IMR-90 (cell line): ENCODE measurements at regions not wholly inside any gene's neighbourhood (a gene's known extent, or its start where the extent isn't known, plus 50 kb on each side); places are given as distances from the start of the nearest gene placed in this dataset.

Source experiments
- ATAC-seq: fragments of 200-7000 bp; cut with Tn5 transposase; 2 replicates; pipeline ENCODE4 v1.9.1; 2020; ENCODE audit warnings: low read depth, mild to moderate bottlenecking, moderate library complexity
- BruUV-seq: library from RNA; stranded (reverse); fragments of 400-500 nt; replicated peaks from 2 replicates; lab custom pipeline; 2021; lab: Mats Ljungman, UMichigan
- CTCF ChIA-PET: fragments of 300-600 bp; formaldehyde crosslinking; extraction: SDS; loops from one replicate; lab custom pipeline; 2021; ENCODE audit warnings: antibody characterized with exemption; lab: Yijun Ruan, JAX
- POLR2A ChIA-PET: fragments of 300-600 bp; sonication (Branson Sonifier 250); formaldehyde crosslinking; loops from one replicate; lab custom pipeline; 2022; ENCODE audit warnings: antibody characterized with exemption; ENCODE audit not compliant: unreplicated experiment; lab: Charles Lee
- DNase-seq: peaks from one replicate; pipeline ENCODE4 v3.0.0; 2013
- H2AFZ ChIP-seq: replicated peaks from 2 replicates; pipeline ENCODE3; 2013; ENCODE audit warnings: low read length, mild to moderate bottlenecking; ENCODE audit not compliant: poor library complexity
- H2AK5ac ChIP-seq: 2 replicates; pipeline ENCODE4 v1.6.1; 2013; ENCODE audit warnings: low read depth, low read length, inconsistent platforms
- H2AK9ac ChIP-seq: replicated peaks from 2 replicates; pipeline ENCODE3; 2013; ENCODE audit warnings: mild to moderate bottlenecking, low read depth, low read length, moderate library complexity; ENCODE audit not compliant: poor library complexity
- H2BK120ac ChIP-seq: 2 replicates; pipeline ENCODE4 v1.6.1; 2013; ENCODE audit warnings: low read depth, low read length, inconsistent platforms
- H2BK15ac ChIP-seq: 3 replicates; pipeline ENCODE4 v1.6.1; 2013; ENCODE audit warnings: low read depth, low read length, inconsistent platforms
- H2BK20ac ChIP-seq: 2 replicates; pipeline ENCODE4 v1.6.1; 2013; ENCODE audit warnings: low read depth, mild to moderate bottlenecking, inconsistent platforms, low read length, moderate library complexity
- H2BK5ac ChIP-seq: 2 replicates; pipeline ENCODE4 v1.6.1; 2013; ENCODE audit warnings: mild to moderate bottlenecking, low read depth, low read length, inconsistent platforms; ENCODE audit not compliant: poor library complexity, severe bottlenecking
- H3K14ac ChIP-seq: replicated peaks from 2 replicates; pipeline ENCODE4 v1.6.1; 2013; ENCODE audit warnings: low read depth, low read length, inconsistent platforms
- H3K18ac ChIP-seq: 2 replicates; pipeline ENCODE4 v1.6.1; 2013; ENCODE audit warnings: low read depth, low read length, control low read depth
- H3K23ac ChIP-seq: 2 replicates; pipeline ENCODE4 v1.6.1; 2013; ENCODE audit warnings: low read depth, low read length, inconsistent platforms
- H3K27ac ChIP-seq: 2 replicates; pipeline ENCODE4 v1.5.1; 2013; ENCODE audit warnings: mild to moderate bottlenecking, control low read depth, low read length; ENCODE audit not compliant: insufficient read depth
- H3K27me3 ChIP-seq: 2 replicates; pipeline ENCODE4 v1.6.1; 2013; ENCODE audit warnings: low read length; ENCODE audit not compliant: control insufficient read depth, insufficient read depth
- H3K36me3 ChIP-seq: 2 replicates; pipeline ENCODE4 v1.6.1; 2013; ENCODE audit warnings: low read length, mixed read lengths; ENCODE audit not compliant: control insufficient read depth, insufficient read depth
- H3K4ac ChIP-seq: 2 replicates; pipeline ENCODE4 v1.6.1; 2013; ENCODE audit warnings: low read depth, low read length, inconsistent platforms
- H3K4me1 ChIP-seq: 2 replicates; pipeline ENCODE4 v1.6.1; 2013; ENCODE audit warnings: low read length, mixed read lengths; ENCODE audit not compliant: control insufficient read depth, insufficient read depth
- H3K4me2 ChIP-seq: 2 replicates; pipeline ENCODE4 v1.6.1; 2013; ENCODE audit warnings: low read depth, mild to moderate bottlenecking, control low read depth, low read length, moderate library complexity
- H3K4me3 ChIP-seq: 2 replicates; pipeline ENCODE4 v1.5.1; 2013; ENCODE audit warnings: low read depth, mild to moderate bottlenecking, control low read depth, low read length, moderate library complexity; ENCODE audit not compliant: insufficient read depth
- H3K56ac ChIP-seq: 2 replicates; pipeline ENCODE4 v1.6.1; 2013; ENCODE audit warnings: low read length, inconsistent platforms; ENCODE audit not compliant: insufficient read depth; ENCODE audit errors: extremely low read depth
- H3K79me1 ChIP-seq, 2 experiments: 2 replicates each; pipeline ENCODE4 v1.6.1; 2013; ENCODE audit warnings: low read length in 2 of 2, inconsistent platforms in 1 of 2, low read depth in 1 of 2
- H3K9ac ChIP-seq: 2 replicates; pipeline ENCODE4 v1.6.1; 2013; ENCODE audit warnings: low read depth, low read length, control low read depth
- H3K9me1 ChIP-seq: 2 replicates; pipeline ENCODE4 v1.6.1; 2013; ENCODE audit warnings: low read length, inconsistent platforms; ENCODE audit not compliant: insufficient read depth
- H3K9me3 ChIP-seq: 2 replicates; pipeline ENCODE4 v1.6.1; 2013; ENCODE audit warnings: low read length; ENCODE audit not compliant: control insufficient read depth, insufficient read depth
- H4K20me1 ChIP-seq: 2 replicates; pipeline ENCODE4 v1.6.1; 2013; ENCODE audit warnings: low read length, inconsistent platforms; ENCODE audit not compliant: insufficient read depth
- H4K5ac ChIP-seq: 2 replicates; pipeline ENCODE4 v1.6.1; 2013; ENCODE audit warnings: mild to moderate bottlenecking, low read depth, low read length, control low read depth
- H4K8ac ChIP-seq, 2 experiments: 2 replicates each; pipeline ENCODE4 v1.6.1; 2013; ENCODE audit warnings: low read depth in 2 of 2, low read length in 2 of 2, control low read depth in 1 of 2, inconsistent platforms in 1 of 2
- H4K91ac ChIP-seq: 2 replicates; pipeline ENCODE4 v1.6.1; 2013; ENCODE audit warnings: low read depth, low read length, inconsistent platforms; ENCODE audit not compliant: insufficient read depth
- BHLHE40 ChIP-seq: fragments of 150-350 bp; IDR thresholded peaks from 2 replicates; pipeline ENCODE4 v1.6.1; 2016; ENCODE audit warnings: mild to moderate bottlenecking, low read depth, low read length
- CEBPB ChIP-seq: IDR thresholded peaks from 2 replicates; pipeline ENCODE4 v1.6.1; 2012; ENCODE audit warnings: low read depth, low read length, improper control_type of control experiment
- CHD1 ChIP-seq: IDR thresholded peaks from 2 replicates; pipeline ENCODE4 v1.6.1; 2012; ENCODE audit warnings: low read depth, low read length, improper control_type of control experiment
- ELK1 ChIP-seq: fragments of 150-350 bp; IDR thresholded peaks from 2 replicates; pipeline ENCODE4 v1.6.1; 2016; ENCODE audit warnings: low read depth, mild to moderate bottlenecking, low read length, moderate library complexity, borderline replicate concordance
- FOS ChIP-seq: fragments of 150-350 bp; IDR thresholded peaks from 2 replicates; pipeline ENCODE4 v1.6.1; 2016; ENCODE audit warnings: low read depth, low read length
- MXI1 ChIP-seq: IDR thresholded peaks from 2 replicates; pipeline ENCODE4 v1.6.1; 2012; ENCODE audit warnings: low read depth, mild to moderate bottlenecking, low read length, moderate library complexity, borderline replicate concordance
- NFE2L2 ChIP-seq: fragments of 150-350 bp; IDR thresholded peaks from 2 replicates; pipeline ENCODE4 v1.6.1; 2016; ENCODE audit warnings: low read depth, mild to moderate bottlenecking, low read length
- RFX5 ChIP-seq: IDR thresholded peaks from 2 replicates; pipeline ENCODE4 v1.8.0; 2012; ENCODE audit warnings: low read depth, mild to moderate bottlenecking, low read length, moderate library complexity
- SMC3 ChIP-seq: fragments of 150-350 bp; IDR thresholded peaks from 2 replicates; pipeline ENCODE4 v1.6.1; 2016; ENCODE audit warnings: low read depth, mild to moderate bottlenecking, antibody characterized with exemption, low read length, moderate library complexity
- whole genome bisulfite sequencing, 2 experiments: methylation state at CpG; one replicate each; pipeline versions ENCODE4 v1.1.5 to v1.1.7; 2013; ENCODE audit warnings: missing lambda C conversion rate in 2 of 2; ENCODE audit not compliant: insufficient read length in 1 of 2; ENCODE audit errors: extremely low coverage in 2 of 2; 5-methylcytosine and 5-hydroxymethylcytosine counted together
- dilution Hi-C: fragments of 300-500 bp; cut with HindIII; formaldehyde crosslinking; loops from one replicate; pipeline ENCODE4 v1.14.3; 2018; ENCODE audit warnings: low sequenced_read_pairs; ENCODE audit not compliant: unreplicated experiment
- in situ Hi-C: fragments of 300-500 bp; cut with MboI; formaldehyde crosslinking; loops from 3 replicates; pipeline ENCODE4 v1.14.3; 2019; ENCODE audit warnings: low sequenced_read_pairs, inconsistent platforms, mixed read lengths
- intact Hi-C: fragments of 100-400 bp; cut with micrococcal nuclease; formaldehyde crosslinking; loops from 2 replicates; pipeline ENCODE4 v1.10.0; 2022

GRCh38 chr9:78896479-78896878 lies 599.6 kb downstream of the PSAT1 start:
- Histone ChIP-seq H3K27ac (no peak overlapping the region), H4K5ac (no peak overlapping the region), H2BK20ac (no peak overlapping the region), H2BK5ac (no peak overlapping the region), H3K18ac (no peak overlapping the region), H2BK120ac (no peak overlapping the region), H3K56ac (no peak overlapping the region), H3K4me2 (no peak overlapping the region), H2AK5ac (no peak overlapping the region), H3K36me3 (no peaks in the 10 kb centered on the region), H3K4me1 (peaks cover 2% of the 10 kb centered on the region; the same call in 1 of the 2 replicates), H3K9me3 (no peaks in the 10 kb centered on the region), H4K91ac (no peak overlapping the region), H2AFZ (no peak overlapping the region), H3K27me3 (no peaks in the 10 kb centered on the region), H3K79me1 (no peaks in the 10 kb centered on the region), H4K20me1 (no peaks in the 10 kb centered on the region), H3K23ac (no peak overlapping the region), H3K9ac (no peak overlapping the region), H4K8ac (no peak overlapping the region), H3K4ac (no peak overlapping the region), H3K14ac (no peak overlapping the region), H3K9me1 (no peaks in the 10 kb centered on the region), H2AK9ac (no peak overlapping the region), H2BK15ac (no peak overlapping the region), H3K4me3 (no peak overlapping the region)
- TF ChIP-seq RFX5 (no peak), MXI1 (no peak), ELK1 (no peak), BHLHE40 (no peak), FOS (no peak), CHD1 (no peak), NFE2L2 (no peak), CEBPB (no peak), SMC3 (no peak)
- no CpG with 5 or more reads among the region's 1 CpG for WGBS, 2 experiments
- dilution Hi-C loops = no loop called here
- intact Hi-C loops = no loop called here
- no TSS peak for BruUV-seq
- DNase-seq (no peak), ATAC-seq (no peak)
- in situ Hi-C loops = no loop called here
- POLR2A ChIA-PET = no interaction called here
- CTCF ChIA-PET = no interaction called here
